Esophagus squamous epithelium (tissue), 4 donors: ENCODE measurements at regions not wholly inside any gene's neighbourhood (a gene's known extent, or its start where the extent isn't known, plus 50 kb on each side); places are given as distances from the start of the nearest gene placed in this dataset.

Source experiments
- CTCF ChIP-seq, 6 experiments: fragments of 450-650 bp in 4 of 6; fragments of 200-600 bp in 2 of 6; sonication (generic) in 2 of 6; IDR thresholded peaks; one replicate each; pipeline ENCODE4 v1.5.1; 2016 to 2019; ENCODE audit warnings: antibody characterized with exemption in 6 of 6, mild to moderate bottlenecking in 4 of 6, moderate library complexity in 4 of 6
- POLR2A ChIP-seq, 4 donors: fragments of 450-650 bp; IDR thresholded peaks; one replicate each; pipeline ENCODE4 v1.6.1; 2017; ENCODE audit warnings: antibody characterized with exemption in 4 of 4, mild to moderate bottlenecking in 4 of 4, moderate library complexity in 3 of 4

GRCh38 chr12:34346372-34347034 is 324.2 kb downstream of the ALG10 start:
- no peak for TF ChIP-seq CTCF (IDR thresholded peaks at IDR 0.05)
- TF ChIP-seq POLR2A (IDR thresholded peaks at IDR 0.05), result no peak
